Neutrophil (primary cell): ENCODE measurements at regions not wholly inside any gene's neighbourhood (a gene's known extent, or its start where the extent isn't known, plus 50 kb on each side); places are given as distances from the start of the nearest gene placed in this dataset.

Experiments
- H3K27ac ChIP-seq: fragments of 200-600 bp; sonication (generic); 2 replicates; pipeline ENCODE4 v1.5.1; 2016; ENCODE audit warnings: mild to moderate bottlenecking, moderate library complexity
- H3K27me3 ChIP-seq: fragments of 200-600 bp; sonication (generic); 2 replicates; pipeline ENCODE4 v1.6.0; 2016; ENCODE audit warnings: mild to moderate bottlenecking
- H3K36me3 ChIP-seq: fragments of 200-600 bp; sonication (generic); 2 replicates; pipeline ENCODE4 v1.5.1; 2017
- H3K4me1 ChIP-seq, 2 experiments: fragments of 200-600 bp in 1 of 2; sonication (generic) in 1 of 2; 1 replicate in 1 of 2; 2 replicates in 1 of 2; pipeline versions ENCODE4 v1.5.1 to v1.6.1; 2013 to 2016; ENCODE audit warnings: low read depth in 1 of 2, low read length in 1 of 2, mild to moderate bottlenecking in 1 of 2, moderate library complexity in 1 of 2; ENCODE audit not compliant: control insufficient read depth in 1 of 2, insufficient read depth in 1 of 2
- H3K4me3 ChIP-seq, 2 experiments: fragments of 200-600 bp in 1 of 2; sonication (generic) in 1 of 2; 1 replicate in 1 of 2; 2 replicates in 1 of 2; pipeline ENCODE4 v1.5.1; 2013 to 2016; ENCODE audit warnings: low read depth in 1 of 2, low read length in 1 of 2, mild to moderate bottlenecking in 1 of 2, moderate library complexity in 1 of 2
- H3K9me3 ChIP-seq: fragments of 200-600 bp; sonication (generic); 2 replicates; pipeline ENCODE4 v1.5.1; 2016
- TF ChIP-seq, protein P1 (sequence below): fragments of 200-600 bp; sonication (generic); IDR thresholded peaks from 2 replicates; pipeline ENCODE4 v1.5.1; 2016; ENCODE audit warnings: antibody characterized with exemption

DNA sequence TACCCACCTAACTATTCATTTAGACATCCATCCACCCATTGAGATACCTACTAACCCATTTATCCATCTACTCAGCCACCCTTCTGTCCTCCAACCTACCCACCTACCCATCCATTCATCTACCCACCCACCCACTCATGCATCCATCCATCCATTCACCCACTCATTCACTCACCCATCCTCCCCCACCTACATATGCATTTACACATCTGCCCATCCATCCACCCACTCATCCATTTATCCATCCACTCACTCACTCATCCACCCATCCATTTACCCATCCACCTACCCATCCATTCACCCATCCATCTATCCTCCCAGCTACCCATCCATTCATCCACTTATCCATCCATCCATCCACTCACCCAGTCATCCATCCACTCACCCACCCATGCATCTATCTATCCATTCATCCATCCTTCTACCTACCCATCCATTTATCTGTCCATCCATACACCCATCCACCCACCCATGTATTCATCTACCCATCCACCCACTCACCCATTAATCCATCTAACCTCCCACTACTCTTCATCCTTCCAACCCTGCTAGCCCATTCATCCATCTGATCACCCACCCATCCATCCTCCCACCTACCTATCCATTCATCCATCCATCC lies 378.7 kb downstream of the CTTN start:
- H3K4me1 ChIP-seq, result no peaks in the 10 kb centered on the region
- TF ChIP-seq, protein P1, sequence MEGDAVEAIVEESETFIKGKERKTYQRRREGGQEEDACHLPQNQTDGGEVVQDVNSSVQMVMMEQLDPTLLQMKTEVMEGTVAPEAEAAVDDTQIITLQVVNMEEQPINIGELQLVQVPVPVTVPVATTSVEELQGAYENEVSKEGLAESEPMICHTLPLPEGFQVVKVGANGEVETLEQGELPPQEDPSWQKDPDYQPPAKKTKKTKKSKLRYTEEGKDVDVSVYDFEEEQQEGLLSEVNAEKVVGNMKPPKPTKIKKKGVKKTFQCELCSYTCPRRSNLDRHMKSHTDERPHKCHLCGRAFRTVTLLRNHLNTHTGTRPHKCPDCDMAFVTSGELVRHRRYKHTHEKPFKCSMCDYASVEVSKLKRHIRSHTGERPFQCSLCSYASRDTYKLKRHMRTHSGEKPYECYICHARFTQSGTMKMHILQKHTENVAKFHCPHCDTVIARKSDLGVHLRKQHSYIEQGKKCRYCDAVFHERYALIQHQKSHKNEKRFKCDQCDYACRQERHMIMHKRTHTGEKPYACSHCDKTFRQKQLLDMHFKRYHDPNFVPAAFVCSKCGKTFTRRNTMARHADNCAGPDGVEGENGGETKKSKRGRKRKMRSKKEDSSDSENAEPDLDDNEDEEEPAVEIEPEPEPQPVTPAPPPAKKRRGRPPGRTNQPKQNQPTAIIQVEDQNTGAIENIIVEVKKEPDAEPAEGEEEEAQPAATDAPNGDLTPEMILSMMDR, result no peak
- H3K36me3 ChIP-seq, result no peaks in the 10 kb centered on the region
- H3K27ac ChIP-seq, result no peak overlapping the region
- H3K4me3 ChIP-seq, result no peak overlapping the region
- no peaks in the 10 kb centered on the region for H3K27me3 ChIP-seq
- no peaks in the 10 kb centered on the region for H3K9me3 ChIP-seq

DNA sequence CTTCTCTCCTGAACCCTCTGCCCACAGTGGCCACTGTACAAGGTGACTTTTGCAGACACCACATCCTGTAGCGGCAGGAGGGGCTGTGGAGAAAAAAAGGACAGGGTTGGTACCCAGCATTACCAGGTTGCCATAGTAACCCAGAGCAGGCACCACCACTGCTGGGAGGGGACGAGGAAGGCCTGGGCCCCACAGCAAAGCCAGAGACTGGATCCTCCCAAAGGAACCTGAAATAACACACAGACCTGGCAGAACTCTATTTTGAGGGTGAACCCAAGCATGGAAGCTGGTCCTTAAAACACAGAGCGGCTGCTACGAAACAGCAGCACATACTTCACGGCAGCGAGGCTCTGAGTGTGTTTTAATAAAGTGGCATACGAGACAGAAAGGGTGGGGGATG lies 380.6 kb downstream of the CTTN start:
- Histone ChIP-seq H3K27me3 (no peaks in the 10 kb centered on the region), H3K27ac (no peak overlapping the region), H3K36me3 (no peaks in the 10 kb centered on the region), H3K9me3 (no peaks in the 10 kb centered on the region), H3K4me3 (no peak overlapping the region), H3K4me1 (no peaks in the 10 kb centered on the region)
- TF ChIP-seq, protein P1, result no peak

DNA sequence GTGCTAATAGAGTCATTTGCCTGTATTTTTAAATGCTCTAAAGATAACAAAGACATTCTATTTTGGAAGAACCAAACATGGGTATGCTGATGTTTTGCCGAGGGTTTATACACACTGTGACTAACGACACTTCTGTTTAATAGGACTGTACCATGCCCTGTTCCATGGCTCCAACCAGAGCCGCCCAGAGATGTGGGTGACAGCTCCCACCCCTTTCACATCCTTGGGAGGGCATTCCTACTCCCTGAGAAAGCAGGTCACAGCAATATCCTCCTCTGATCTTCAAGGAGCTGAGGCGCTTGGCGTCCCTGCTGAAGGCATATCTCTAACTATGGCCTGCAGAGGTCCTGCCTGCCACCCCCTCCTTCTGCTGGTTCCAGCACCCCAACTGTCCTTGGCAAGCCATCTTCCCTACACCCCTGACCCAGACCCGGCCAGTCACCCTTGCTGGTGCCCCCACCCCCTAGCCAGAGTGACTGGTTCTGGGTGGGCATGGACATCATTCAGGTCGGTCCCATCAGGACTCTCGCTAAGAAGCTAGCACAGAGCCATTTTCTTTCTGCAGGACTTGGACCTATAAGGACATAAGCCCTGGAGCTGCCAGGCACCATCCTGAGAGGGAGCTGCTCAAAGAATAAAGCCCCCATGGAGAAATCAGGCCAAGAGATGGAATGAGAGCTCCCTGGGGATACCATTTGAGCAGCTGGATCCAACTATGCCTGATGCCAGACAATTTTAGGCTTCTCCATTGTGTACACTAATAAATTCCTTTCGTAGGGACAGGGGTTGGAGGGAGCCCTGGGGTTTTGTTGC lies 381.3 kb downstream of the CTTN start:
- TF ChIP-seq, protein P1, result no peak
- Histone ChIP-seq H3K4me1 (no peaks in the 10 kb centered on the region), H3K9me3 (no peaks in the 10 kb centered on the region), H3K27ac (no peak overlapping the region), H3K4me3 (no peak overlapping the region), H3K27me3 (no peaks in the 10 kb centered on the region), H3K36me3 (no peaks in the 10 kb centered on the region)

DNA sequence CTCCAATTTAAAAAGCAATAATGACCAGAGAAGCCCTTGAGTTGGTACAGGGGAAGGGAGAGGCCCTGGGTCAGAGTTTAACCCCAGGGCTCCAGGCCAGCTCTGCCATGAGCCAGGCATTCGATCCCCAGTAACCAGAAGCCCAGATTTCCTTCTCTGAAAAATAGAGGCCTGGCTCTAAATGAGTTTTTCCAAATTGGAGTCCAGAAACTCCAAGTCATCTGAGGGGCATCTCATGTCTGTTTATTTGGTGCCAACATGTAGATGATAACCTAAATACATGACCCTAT lies 381.9 kb downstream of the CTTN start:
- Histone ChIP-seq H3K27ac (no peak overlapping the region), H3K9me3 (no peaks in the 10 kb centered on the region), H3K4me1 (no peaks in the 10 kb centered on the region), H3K36me3 (no peaks in the 10 kb centered on the region), H3K4me3 (no peak overlapping the region), H3K27me3 (no peaks in the 10 kb centered on the region)
- TF ChIP-seq, protein P1, result no peak

DNA sequence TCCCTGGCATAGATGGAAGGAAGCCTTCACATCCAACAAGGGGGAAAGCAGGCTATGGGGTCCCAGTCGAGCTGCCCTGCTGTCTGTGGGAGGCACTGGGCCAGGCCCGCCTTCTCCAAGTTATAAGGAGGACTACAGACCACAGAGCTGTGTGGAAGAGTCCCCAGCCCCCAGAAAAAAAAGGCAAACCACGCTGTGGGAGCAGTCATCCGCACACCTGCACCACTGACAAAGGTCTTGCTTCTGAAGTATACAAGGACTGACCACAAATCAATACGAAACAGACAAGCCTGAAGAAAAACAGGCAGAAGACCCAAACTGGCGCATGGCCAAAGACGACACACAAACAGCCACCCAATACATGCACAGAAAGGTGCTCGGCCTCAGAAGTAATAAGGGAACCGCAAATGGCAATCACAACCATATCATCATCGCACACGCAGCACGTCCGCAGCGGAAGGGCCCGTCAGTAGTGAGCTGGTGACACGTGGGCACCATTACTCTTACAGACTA lies 384.1 kb downstream of the CTTN start:
- Histone ChIP-seq H3K27ac (no peak overlapping the region), H3K9me3 (no peaks in the 10 kb centered on the region), H3K4me1 (no peaks in the 10 kb centered on the region), H3K36me3 (no peaks in the 10 kb centered on the region), H3K27me3 (no peaks in the 10 kb centered on the region), H3K4me3 (no peak overlapping the region)
- TF ChIP-seq, protein P1, result no peak
